ENCODE measurements at regions not wholly inside any gene's neighbourhood (a gene's known extent, or its start where the extent isn't known, plus 50 kb on each side); places are given as distances from the start of the nearest gene placed in this dataset.

GRCh38 chr6:81561731-81562130, 190.8 kb downstream of the TENT5A start:
- DNase-seq (no peak), ATAC-seq (no peak)
- CTCF ChIA-PET: interaction anchor here (0.6 kb wide), 1 partner anchor 681 kb away, joined by 3 read pairs; no protein-coding TSS in a partner anchor
- no peaks in the 10 kb centered on the region for H3K36me3 Mint-ChIP-seq (ENCODE audit: low read depth)
- no peak overlapping the region for H3K27ac Mint-ChIP-seq
- no peaks in the 10 kb centered on the region for H3K4me1 Mint-ChIP-seq (ENCODE audit: low read depth)
- intact Hi-C loops (cut with micrococcal nuclease): no loop called here
- no peaks in the 10 kb centered on the region for H3K27me3 Mint-ChIP-seq
- TF ChIP-seq CTCF (IDR thresholded peaks at IDR 0.05): no peak
- H3K9me3 Mint-ChIP-seq: peaks cover 3% of the 10 kb centered on the region
- POLR2A ChIA-PET: no interaction called here
- no peak overlapping the region for H3K4me3 Mint-ChIP-seq

GRCh38 chr6:81561071-81561564, 191.4 kb downstream of the TENT5A start:
- DNase-seq: no peak
- Mint-ChIP-seq H3K36me3 (ENCODE audit: low read depth) (no peaks in the 10 kb centered on the region), H3K4me1 (ENCODE audit: low read depth) (no peaks in the 10 kb centered on the region), H3K4me3 (no peak overlapping the region), H3K9me3 (peaks cover 3% of the 10 kb centered on the region), H3K27me3 (no peaks in the 10 kb centered on the region), H3K27ac (no peak overlapping the region)
- ChIA-PET CTCF (no interaction called here), POLR2A (no interaction called here)
- intact Hi-C loops (cut with micrococcal nuclease): no loop called here
- no peak for TF ChIP-seq CTCF (IDR thresholded peaks at IDR 0.05)
- ATAC-seq: no peak

GRCh38 chr6:81557811-81558210, 194.7 kb downstream of the TENT5A start:
- intact Hi-C loops (cut with micrococcal nuclease): no loop called here
- H3K27me3 Mint-ChIP-seq: no peaks in the 10 kb centered on the region
- H3K36me3 Mint-ChIP-seq (ENCODE audit: low read depth): no peaks in the 10 kb centered on the region
- no peak for DNase-seq
- H3K4me3 Mint-ChIP-seq: no peak overlapping the region
- H3K9me3 Mint-ChIP-seq: no peaks in the 10 kb centered on the region
- no peak overlapping the region for H3K27ac Mint-ChIP-seq
- no peaks in the 10 kb centered on the region for H3K4me1 Mint-ChIP-seq (ENCODE audit: low read depth)
- ChIA-PET POLR2A (no interaction called here), CTCF (no interaction called here)
- no peak for TF ChIP-seq CTCF (IDR thresholded peaks at IDR 0.05)
- ATAC-seq: no peak

- CTCF ChIA-PET: no interaction called here
- Mint-ChIP-seq H3K27me3 (no peaks in the 10 kb centered on the region), H3K27ac (no peak overlapping the region), H3K4me1 (ENCODE audit: low read depth) (no peaks in the 10 kb centered on the region), H3K4me3 (no peak overlapping the region), H3K36me3 (ENCODE audit: low read depth) (no peaks in the 10 kb centered on the region), H3K9me3 (no peaks in the 10 kb centered on the region)
- DNase-seq (no peak), ATAC-seq (no peak)
- no peak for TF ChIP-seq CTCF (IDR thresholded peaks at IDR 0.05)
- POLR2A ChIA-PET: no interaction called here
- intact Hi-C loops (cut with micrococcal nuclease): no loop called here
These were observed 195.9 kb downstream of the TENT5A start for GRCh38 chr6:81556551-81556950.

- CTCF ChIA-PET: no interaction called here
- ATAC-seq (no peak), DNase-seq (no peak)
- Mint-ChIP-seq H3K27me3 (no peaks in the 10 kb centered on the region), H3K4me3 (no peak overlapping the region), H3K4me1 (ENCODE audit: low read depth) (no peaks in the 10 kb centered on the region), H3K9me3 (peaks cover 3% of the 10 kb centered on the region), H3K36me3 (ENCODE audit: low read depth) (no peaks in the 10 kb centered on the region), H3K27ac (no peak overlapping the region)
- POLR2A ChIA-PET: no interaction called here
- no peak for TF ChIP-seq CTCF (IDR thresholded peaks at IDR 0.05)
- intact Hi-C loops (cut with micrococcal nuclease): no loop called here
These were observed 199.3 kb downstream of the TENT5A start for GRCh38 chr6:81553216-81553615.

Data from activated CD8-positive, alpha-beta T cell treated with anti-CD3 and anti-CD28 coated beads for 36 hours (primary cell).